ENCODE measurements at regions not wholly inside any gene's neighbourhood (a gene's known extent, or its start where the extent isn't known, plus 50 kb on each side); places are given as distances from the start of the nearest gene placed in this dataset.
"Not testable (repeated sequence)": the region's sequence is repeated elsewhere in the genome, so short reads cannot be mapped to it uniquely, and the experiment has no call there.

GRCh38 chr4:151583157-151583914, 174.4 kb downstream of the FHIP1A start:
- DNase-seq: no peak
- Histone ChIP-seq H3K4me3 (ENCODE audit: insufficient read depth, low read depth, low read length) (no peak overlapping the region), H3K36me3 (replicated peaks; ENCODE audit: control insufficient read depth, insufficient read depth, low read length) (no peaks in the 10 kb centered on the region), H3K27me3 (ENCODE audit: control insufficient read depth, insufficient read depth, low read length) (no peaks in the 10 kb centered on the region)

GRCh38 chr4:151584101-151584500, 175.1 kb downstream of the FHIP1A start:
- Histone ChIP-seq H3K36me3 (replicated peaks; ENCODE audit: control insufficient read depth, insufficient read depth, low read length) (no peaks in the 10 kb centered on the region), H3K27me3 (ENCODE audit: control insufficient read depth, insufficient read depth, low read length) (no peaks in the 10 kb centered on the region)

GRCh38 chr4:151595629-151596028, 165.2 kb downstream of the GATB start:
- not testable (repeated sequence) for H3K36me3 ChIP-seq (replicated peaks; ENCODE audit: control insufficient read depth, insufficient read depth, low read length); DNase-seq; H3K4me3 ChIP-seq (ENCODE audit: insufficient read depth, low read depth, low read length); H3K27me3 ChIP-seq (ENCODE audit: control insufficient read depth, insufficient read depth, low read length)

More at GRCh38 chr4:151584101-151584500, 175.1 kb downstream of the FHIP1A start:
- no peak for DNase-seq
- H3K4me3 ChIP-seq (ENCODE audit: insufficient read depth, low read depth, low read length): no peak overlapping the region

- DNase-seq; H3K36me3 ChIP-seq (replicated peaks; ENCODE audit: control insufficient read depth, insufficient read depth, low read length); H3K4me3 ChIP-seq (ENCODE audit: insufficient read depth, low read depth, low read length); H3K27me3 ChIP-seq (ENCODE audit: control insufficient read depth, insufficient read depth, low read length): not testable (repeated sequence)
Observed at GRCh38 chr4:151597691-151598090, 163.1 kb downstream of the GATB start.

- Histone ChIP-seq H3K4me3 (ENCODE audit: insufficient read depth, low read depth, low read length) (no peak overlapping the region), H3K27me3 (ENCODE audit: control insufficient read depth, insufficient read depth, low read length) (no peaks in the 10 kb centered on the region), H3K36me3 (replicated peaks; ENCODE audit: control insufficient read depth, insufficient read depth, low read length) (no peaks in the 10 kb centered on the region)
- DNase-seq: no peak
Observed at GRCh38 chr4:151599863-151600262, 160.9 kb downstream of the GATB start.

- DNase-seq: no peak
- no peaks in the 10 kb centered on the region for H3K36me3 ChIP-seq (replicated peaks; ENCODE audit: control insufficient read depth, insufficient read depth, low read length)
Observed at GRCh38 chr4:151600432-151600831, 160.4 kb downstream of the GATB start.

GRCh38 chr4:151603377-151603776, 157.4 kb downstream of the GATB start:
- DNase-seq: no peak
- Histone ChIP-seq H3K27me3 (ENCODE audit: control insufficient read depth, insufficient read depth, low read length) (no peaks in the 10 kb centered on the region), H3K4me3 (ENCODE audit: insufficient read depth, low read depth, low read length) (no peak overlapping the region), H3K36me3 (replicated peaks; ENCODE audit: control insufficient read depth, insufficient read depth, low read length) (no peaks in the 10 kb centered on the region)

More at GRCh38 chr4:151600432-151600831, 160.4 kb downstream of the GATB start:
- H3K4me3 ChIP-seq (ENCODE audit: insufficient read depth, low read depth, low read length): no peak overlapping the region
- H3K27me3 ChIP-seq (ENCODE audit: control insufficient read depth, insufficient read depth, low read length): no peaks in the 10 kb centered on the region

- DNase-seq: no peak
- no peaks in the 10 kb centered on the region for H3K27me3 ChIP-seq (ENCODE audit: control insufficient read depth, insufficient read depth, low read length)
- H3K4me3 ChIP-seq (ENCODE audit: insufficient read depth, low read depth, low read length): no peak overlapping the region
- H3K36me3 ChIP-seq (replicated peaks; ENCODE audit: control insufficient read depth, insufficient read depth, low read length): no peaks in the 10 kb centered on the region
Observed at GRCh38 chr4:151604238-151604637, 156.6 kb downstream of the GATB start.

- H3K36me3 ChIP-seq (replicated peaks; ENCODE audit: control insufficient read depth, insufficient read depth, low read length): no peaks in the 10 kb centered on the region
- no peak overlapping the region for H3K4me3 ChIP-seq (ENCODE audit: insufficient read depth, low read depth, low read length)
- DNase-seq: no peak
- H3K27me3 ChIP-seq (ENCODE audit: control insufficient read depth, insufficient read depth, low read length): no peaks in the 10 kb centered on the region
Observed at GRCh38 chr4:151605215-151605614, 155.6 kb downstream of the GATB start.

- Histone ChIP-seq H3K4me3 (ENCODE audit: insufficient read depth, low read depth, low read length) (no peak overlapping the region), H3K36me3 (replicated peaks; ENCODE audit: control insufficient read depth, insufficient read depth, low read length) (no peaks in the 10 kb centered on the region), H3K27me3 (ENCODE audit: control insufficient read depth, insufficient read depth, low read length) (no peaks in the 10 kb centered on the region)
- DNase-seq: no peak
Observed at GRCh38 chr4:151606061-151606460, 154.7 kb downstream of the GATB start.

GRCh38 chr4:151610229-151610628, 150.6 kb downstream of the GATB start:
- no peak for DNase-seq
- no peaks in the 10 kb centered on the region for H3K36me3 ChIP-seq (replicated peaks; ENCODE audit: control insufficient read depth, insufficient read depth, low read length)
- no peaks in the 10 kb centered on the region for H3K27me3 ChIP-seq (ENCODE audit: control insufficient read depth, insufficient read depth, low read length)
- no peak overlapping the region for H3K4me3 ChIP-seq (ENCODE audit: insufficient read depth, low read depth, low read length)

- no peak for DNase-seq
- Histone ChIP-seq H3K36me3 (replicated peaks; ENCODE audit: control insufficient read depth, insufficient read depth, low read length) (no peaks in the 10 kb centered on the region), H3K27me3 (ENCODE audit: control insufficient read depth, insufficient read depth, low read length) (no peaks in the 10 kb centered on the region), H3K4me3 (ENCODE audit: insufficient read depth, low read depth, low read length) (no peak overlapping the region)
Observed at GRCh38 chr4:151611960-151612359, 148.8 kb downstream of the GATB start.

- no peak for DNase-seq
Observed at GRCh38 chr4:151613290-151613689, 147.5 kb downstream of the GATB start.

GRCh38 chr4:151614561-151614960, 146.2 kb downstream of the GATB start:
- no peak for DNase-seq
- no peak overlapping the region for H3K4me3 ChIP-seq (ENCODE audit: insufficient read depth, low read depth, low read length)
- no peaks in the 10 kb centered on the region for H3K36me3 ChIP-seq (replicated peaks; ENCODE audit: control insufficient read depth, insufficient read depth, low read length)
- no peaks in the 10 kb centered on the region for H3K27me3 ChIP-seq (ENCODE audit: control insufficient read depth, insufficient read depth, low read length)

More at GRCh38 chr4:151613290-151613689, 147.5 kb downstream of the GATB start:
- Histone ChIP-seq H3K36me3 (replicated peaks; ENCODE audit: control insufficient read depth, insufficient read depth, low read length) (no peaks in the 10 kb centered on the region), H3K4me3 (ENCODE audit: insufficient read depth, low read depth, low read length) (no peak overlapping the region), H3K27me3 (ENCODE audit: control insufficient read depth, insufficient read depth, low read length) (no peaks in the 10 kb centered on the region)

- no peaks in the 10 kb centered on the region for H3K27me3 ChIP-seq (ENCODE audit: control insufficient read depth, insufficient read depth, low read length)
- DNase-seq: no peak
- no peak overlapping the region for H3K4me3 ChIP-seq (ENCODE audit: insufficient read depth, low read depth, low read length)
- H3K36me3 ChIP-seq (replicated peaks; ENCODE audit: control insufficient read depth, insufficient read depth, low read length): no peaks in the 10 kb centered on the region
Observed at GRCh38 chr4:151618858-151619257, 141.9 kb downstream of the GATB start.

GRCh38 chr4:151620066-151620465, 140.7 kb downstream of the GATB start:
- Histone ChIP-seq H3K4me3 (ENCODE audit: insufficient read depth, low read depth, low read length) (no peak overlapping the region), H3K36me3 (replicated peaks; ENCODE audit: control insufficient read depth, insufficient read depth, low read length) (no peaks in the 10 kb centered on the region), H3K27me3 (ENCODE audit: control insufficient read depth, insufficient read depth, low read length) (no peaks in the 10 kb centered on the region)
- no peak for DNase-seq

All from H7 (cell line).